Esophagus muscularis mucosa (tissue), 3 donors: ENCODE measurements at regions not wholly inside any gene's neighbourhood (a gene's known extent, or its start where the extent isn't known, plus 50 kb on each side); places are given as distances from the start of the nearest gene placed in this dataset.

Source experiments
- POLR2A ChIP-seq: fragments of 450-650 bp; IDR thresholded peaks from one replicate; pipeline ENCODE4 v1.6.1; 2017; ENCODE audit warnings: antibody characterized with exemption, moderate library complexity, mild to moderate bottlenecking, low read depth
- POLR2AphosphoS5 ChIP-seq, 2 donors: sonication (generic); formaldehyde crosslinking; IDR thresholded peaks; one replicate each; pipeline ENCODE4 v1.6.1; 2017; ENCODE audit warnings: antibody characterized with exemption in 2 of 2
- TF ChIP-seq, protein P1 (sequence below), 3 experiments: fragments of 200-600 bp in 2 of 3; fragments of 450-650 bp in 1 of 3; sonication (generic) in 2 of 3; IDR thresholded peaks; one replicate each; pipeline ENCODE4 v1.5.1; 2017 to 2019; ENCODE audit warnings: antibody characterized with exemption in 3 of 3, mild to moderate bottlenecking in 2 of 3, moderate library complexity in 1 of 3

DNA sequence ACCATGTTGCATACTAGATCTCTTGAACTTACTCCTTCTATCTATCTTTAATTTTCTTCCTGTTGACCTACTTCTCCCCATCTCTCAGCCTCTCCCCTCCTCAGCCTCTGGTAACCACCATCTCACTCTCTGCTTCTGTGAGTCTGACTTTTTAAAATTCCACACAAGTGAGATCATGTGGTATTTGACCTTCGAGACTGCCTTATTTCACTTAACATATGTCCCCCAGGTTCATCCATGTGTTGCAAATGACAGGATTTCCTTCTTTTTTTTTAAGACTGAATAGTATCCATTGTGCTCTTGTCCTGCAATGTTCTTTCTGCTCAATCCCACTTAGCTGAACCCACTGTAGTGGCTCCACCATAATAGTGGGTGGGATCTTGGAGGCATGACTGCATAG, 51.4 kb upstream of the DNAJC1 start:
- TF ChIP-seq POLR2A: no peak
- TF ChIP-seq POLR2AphosphoS5 (IDR thresholded peaks at IDR 0.05): no peak
- TF ChIP-seq, protein P1, sequence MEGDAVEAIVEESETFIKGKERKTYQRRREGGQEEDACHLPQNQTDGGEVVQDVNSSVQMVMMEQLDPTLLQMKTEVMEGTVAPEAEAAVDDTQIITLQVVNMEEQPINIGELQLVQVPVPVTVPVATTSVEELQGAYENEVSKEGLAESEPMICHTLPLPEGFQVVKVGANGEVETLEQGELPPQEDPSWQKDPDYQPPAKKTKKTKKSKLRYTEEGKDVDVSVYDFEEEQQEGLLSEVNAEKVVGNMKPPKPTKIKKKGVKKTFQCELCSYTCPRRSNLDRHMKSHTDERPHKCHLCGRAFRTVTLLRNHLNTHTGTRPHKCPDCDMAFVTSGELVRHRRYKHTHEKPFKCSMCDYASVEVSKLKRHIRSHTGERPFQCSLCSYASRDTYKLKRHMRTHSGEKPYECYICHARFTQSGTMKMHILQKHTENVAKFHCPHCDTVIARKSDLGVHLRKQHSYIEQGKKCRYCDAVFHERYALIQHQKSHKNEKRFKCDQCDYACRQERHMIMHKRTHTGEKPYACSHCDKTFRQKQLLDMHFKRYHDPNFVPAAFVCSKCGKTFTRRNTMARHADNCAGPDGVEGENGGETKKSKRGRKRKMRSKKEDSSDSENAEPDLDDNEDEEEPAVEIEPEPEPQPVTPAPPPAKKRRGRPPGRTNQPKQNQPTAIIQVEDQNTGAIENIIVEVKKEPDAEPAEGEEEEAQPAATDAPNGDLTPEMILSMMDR (IDR thresholded peaks at IDR 0.05): no peak
